ENCODE measurements at regions not wholly inside any gene's neighbourhood (a gene's known extent, or its start where the extent isn't known, plus 50 kb on each side); places are given as distances from the start of the nearest gene placed in this dataset.

GRCh38 chr3:194285850-194286197 is 65.3 kb downstream of the CPN2 start:
- in situ Hi-C loops (cut with HindIII; ENCODE audit: low pct_unique_long_range_greater_than_20kb, low sequenced_read_pairs): no loop called here
- no peak for DNase-seq (ENCODE audit: low read depth)

- in situ Hi-C loops (cut with HindIII; ENCODE audit: low pct_unique_long_range_greater_than_20kb, low sequenced_read_pairs): no loop called here
- no peak for DNase-seq (ENCODE audit: low read depth)
These were observed 64.6 kb downstream of the CPN2 start for GRCh38 chr3:194286375-194287146.

DNA sequence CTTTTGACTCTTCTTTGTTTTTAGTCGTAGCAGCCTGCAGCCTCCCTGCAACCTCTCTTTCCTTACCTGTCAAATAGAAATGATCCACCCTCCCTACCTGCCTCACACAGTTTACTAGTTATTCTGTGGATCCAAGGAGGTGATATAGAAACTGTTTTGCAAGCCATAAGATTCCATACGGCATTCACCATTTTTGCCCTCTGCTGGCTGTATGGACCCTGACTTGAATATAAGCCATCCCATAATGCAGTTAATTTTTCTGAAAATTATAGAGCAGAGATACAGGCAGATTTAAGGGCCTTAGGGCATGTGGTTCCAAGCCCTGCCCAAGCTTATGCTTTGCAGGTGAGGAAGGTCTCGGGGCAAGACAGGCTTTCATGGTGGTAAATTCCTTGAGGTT is 63.8 kb downstream of the CPN2 start:
- DNase-seq (ENCODE audit: low read depth): no peak
- in situ Hi-C loops (cut with HindIII; ENCODE audit: low pct_unique_long_range_greater_than_20kb, low sequenced_read_pairs): no loop called here

GRCh38 chr3:194287977-194288706 is 63.0 kb downstream of the CPN2 start:
- in situ Hi-C loops (cut with HindIII; ENCODE audit: low pct_unique_long_range_greater_than_20kb, low sequenced_read_pairs): no loop called here
- no peak for DNase-seq (ENCODE audit: low read depth)

Data from Caki2 (cell line).